Type B pancreatic cell (in vitro differentiated cells): ENCODE measurements at regions not wholly inside any gene's neighbourhood (a gene's known extent, or its start where the extent isn't known, plus 50 kb on each side); places are given as distances from the start of the nearest gene placed in this dataset.

Source experiments
- DNase-seq: peaks from one replicate; pipeline ENCODE4 v3.0.0; 2021; ENCODE audit warnings: mixed read lengths; ENCODE audit not compliant: unreplicated experiment; ENCODE audit errors: extremely low spot score
- H3K27ac Mint-ChIP-seq: 2 replicates; pipeline ENCODE4 v1.8.0; 2021; ENCODE audit warnings: mild to moderate bottlenecking, mixed read lengths
- H3K27me3 Mint-ChIP-seq: 2 replicates; pipeline ENCODE4 v1.8.0; 2021; ENCODE audit warnings: mixed read lengths
- H3K36me3 Mint-ChIP-seq: 2 replicates; pipeline ENCODE4 v1.8.0; 2021; ENCODE audit warnings: mixed read lengths
- H3K4me1 Mint-ChIP-seq: one replicate; pipeline ENCODE4 v1.8.0; 2021; ENCODE audit warnings: mixed read lengths; ENCODE audit not compliant: unreplicated experiment
- H3K4me3 Mint-ChIP-seq: 2 replicates; pipeline ENCODE4 v1.8.0; 2021; ENCODE audit warnings: mild to moderate bottlenecking, mixed read lengths
- H3K9me3 Mint-ChIP-seq: 2 replicates; pipeline ENCODE4 v1.8.0; 2021; ENCODE audit warnings: mixed read lengths
- CTCF ChIP-seq: fragments of 200-600 bp; sonication (generic); conservative IDR thresholded peaks from 2 replicates; pipeline ENCODE4 v1.5.0; 2021; ENCODE audit warnings: antibody characterized with exemption, mild to moderate bottlenecking

- Mint-ChIP-seq H3K4me1 (peaks cover 48% of the 10 kb centered on the region), H3K9me3 (no peaks in the 10 kb centered on the region), H3K4me3 (peak overlapping the region; percentile 38), H3K36me3 (peaks cover 4% of the 10 kb centered on the region), H3K27ac (no peak overlapping the region), H3K27me3 (peaks cover 9% of the 10 kb centered on the region)
- no peak for TF ChIP-seq CTCF
- no peak for DNase-seq
These were observed 152.1 kb downstream of the GLI2 start for GRCh38 chr2:120887741-120888231.

- Mint-ChIP-seq H3K27me3 (peaks cover 6% of the 10 kb centered on the region), H3K36me3 (peaks cover 4% of the 10 kb centered on the region), H3K4me1 (peaks cover 52% of the 10 kb centered on the region), H3K4me3 (no peak overlapping the region), H3K27ac (no peak overlapping the region), H3K9me3 (no peaks in the 10 kb centered on the region)
- TF ChIP-seq CTCF: no peak
- no peak for DNase-seq
These were observed 153.2 kb downstream of the GLI2 start for GRCh38 chr2:120888851-120889250.

GRCh38 chr2:120889936-120890335, 154.3 kb downstream of the GLI2 start:
- Mint-ChIP-seq H3K4me3 (no peak overlapping the region), H3K27ac (no peak overlapping the region), H3K36me3 (peaks cover 4% of the 10 kb centered on the region), H3K27me3 (peaks cover 6% of the 10 kb centered on the region), H3K9me3 (no peaks in the 10 kb centered on the region), H3K4me1 (peaks cover 51% of the 10 kb centered on the region)
- TF ChIP-seq CTCF: no peak
- DNase-seq: no peak

GRCh38 chr2:120890566-120891360, 155.1 kb downstream of the GLI2 start:
- H3K4me3 Mint-ChIP-seq: no peak overlapping the region
- H3K36me3 Mint-ChIP-seq: peaks cover 4% of the 10 kb centered on the region
- no peak for TF ChIP-seq CTCF
- H3K9me3 Mint-ChIP-seq: no peaks in the 10 kb centered on the region
- H3K27me3 Mint-ChIP-seq: peaks cover 6% of the 10 kb centered on the region
- H3K27ac Mint-ChIP-seq: no peak overlapping the region
- peaks cover 47% of the 10 kb centered on the region for H3K4me1 Mint-ChIP-seq
- no peak for DNase-seq

GRCh38 chr2:120892271-120892966, 156.8 kb downstream of the GLI2 start:
- Mint-ChIP-seq H3K27me3 (peaks cover 11% of the 10 kb centered on the region), H3K36me3 (peaks cover 4% of the 10 kb centered on the region), H3K4me3 (no peak overlapping the region), H3K4me1 (peaks cover 44% of the 10 kb centered on the region), H3K27ac (peak overlapping the region; percentile 36), H3K9me3 (no peaks in the 10 kb centered on the region)
- no peak for TF ChIP-seq CTCF
- DNase-seq: no peak
